ENCODE measurements at regions not wholly inside any gene's neighbourhood (a gene's known extent, or its start where the extent isn't known, plus 50 kb on each side); places are given as distances from the start of the nearest gene placed in this dataset.
"Not testable (repeated sequence)": the region's sequence is repeated elsewhere in the genome, so short reads cannot be mapped to it uniquely, and the experiment has no call there.

DNA sequence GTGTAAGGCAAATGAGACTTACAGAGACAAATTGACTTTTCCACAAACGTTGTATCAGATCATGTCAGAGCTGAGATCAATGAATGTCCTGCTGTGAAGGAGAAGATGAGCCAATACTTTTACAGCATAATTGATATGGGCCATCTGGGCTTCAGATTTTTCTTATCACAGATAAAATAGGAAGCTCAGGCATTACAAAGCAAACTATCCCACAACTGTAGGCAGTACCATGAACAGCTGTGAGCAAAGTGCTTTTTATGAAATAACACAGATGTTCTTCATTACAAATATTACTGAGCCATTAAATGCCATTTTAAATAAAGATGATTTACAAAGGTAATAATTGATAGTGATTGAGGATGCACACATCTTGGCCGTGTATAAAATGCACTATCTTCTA is 852.3 kb downstream of the OTOL1 start:
- no peak for FAIRE-seq

DNA sequence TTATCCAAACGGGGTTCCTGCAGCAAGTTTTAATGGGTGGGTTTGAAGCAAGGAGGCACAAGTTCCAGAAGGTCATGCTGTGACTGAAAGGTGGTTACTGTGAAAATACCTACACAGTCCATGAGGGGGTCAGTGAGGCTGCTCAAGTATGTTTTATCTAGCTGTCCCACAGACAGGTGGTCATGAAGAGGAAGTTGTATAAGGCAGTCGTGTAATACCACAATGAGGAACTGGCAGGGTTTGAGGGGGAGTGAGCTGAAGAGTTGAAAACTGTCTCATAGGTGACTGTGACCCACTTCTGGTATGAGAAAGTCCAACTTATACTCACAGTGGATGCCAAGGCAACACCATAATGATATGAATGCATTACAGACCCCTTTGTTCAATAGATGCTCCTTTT is 856.8 kb downstream of the OTOL1 start:
- FAIRE-seq, result no peak

DNA sequence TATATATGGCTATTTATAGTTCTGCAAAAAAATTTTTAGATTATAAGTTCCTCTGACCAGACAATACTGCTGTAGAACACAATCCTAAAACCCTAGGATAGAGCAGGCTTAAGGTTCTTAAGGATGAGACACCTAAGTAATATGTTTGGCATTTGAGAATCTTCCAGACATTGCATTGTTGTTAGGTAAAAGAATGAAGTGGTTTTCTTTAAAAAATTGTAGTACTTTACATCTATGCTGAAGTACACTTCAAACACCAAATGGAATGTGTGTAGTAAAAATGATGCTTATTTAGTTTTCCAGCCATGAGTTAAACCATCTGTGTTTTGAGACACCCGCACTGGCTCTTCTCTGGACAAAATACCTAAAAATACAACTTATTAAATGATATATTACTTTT is 857.7 kb downstream of the OTOL1 start:
- no peak for FAIRE-seq

GRCh38 chr3:162365066-162365719 is 868.6 kb downstream of the OTOL1 start:
- no peak for FAIRE-seq

GRCh38 chr3:162366166-162366766 is 869.7 kb downstream of the OTOL1 start:
- FAIRE-seq, result no peak

DNA sequence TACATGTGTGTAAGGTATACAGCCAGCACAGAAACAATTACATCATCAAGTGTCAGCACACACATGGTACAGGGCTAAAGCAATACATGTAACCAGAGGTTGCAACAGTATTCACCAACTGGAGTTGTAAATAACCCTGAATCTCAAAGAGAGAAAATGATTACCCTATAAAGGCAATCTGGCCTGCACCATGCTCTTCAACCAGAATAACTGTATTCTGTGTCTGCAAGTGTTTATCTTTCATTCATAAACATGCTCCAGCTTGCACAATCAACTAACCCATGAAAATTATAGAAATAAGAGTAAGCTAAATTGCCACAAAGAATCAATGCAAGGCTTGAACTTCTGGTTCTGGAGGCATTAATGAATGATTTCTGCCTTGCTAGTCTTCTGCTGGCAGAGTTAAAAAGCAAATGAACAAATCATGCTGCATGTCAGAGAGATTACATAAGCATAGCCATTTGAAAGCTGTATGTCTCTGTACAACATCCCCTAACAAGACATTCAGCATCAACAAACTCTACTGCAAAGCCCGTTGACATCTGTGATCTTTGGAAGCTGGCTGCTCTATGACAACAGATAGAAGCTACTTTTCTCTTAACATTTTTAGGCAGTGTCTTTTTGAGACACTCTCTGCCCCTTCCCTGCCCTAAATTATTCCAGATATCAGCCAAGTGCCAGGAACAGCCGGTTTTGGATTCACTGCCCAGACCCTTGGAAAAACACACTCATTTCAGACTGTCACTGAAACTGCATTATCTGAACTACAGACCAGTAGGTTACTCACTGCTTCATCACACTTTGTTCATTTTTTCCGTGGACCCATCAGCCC is 871.0 kb downstream of the OTOL1 start:
- no peak for FAIRE-seq

DNA sequence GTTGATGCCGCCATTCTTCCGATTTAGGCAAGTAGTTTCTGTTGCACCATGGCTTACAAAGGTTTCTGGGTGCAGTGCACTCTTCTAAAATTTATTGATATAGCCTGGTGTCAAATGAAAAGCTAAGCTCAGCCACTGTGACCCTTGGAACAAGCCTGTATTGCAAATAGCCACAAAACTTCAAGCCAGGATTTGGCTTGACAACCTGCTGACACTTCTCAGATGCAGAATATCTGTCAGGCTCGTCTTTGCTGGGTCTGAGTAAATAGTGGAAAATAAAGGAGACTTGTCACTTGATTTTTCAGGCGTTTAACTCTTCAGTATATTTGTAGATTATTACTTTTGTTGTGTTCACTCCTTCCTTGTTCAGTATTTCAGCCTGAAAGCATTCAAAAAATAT is 871.8 kb downstream of the OTOL1 start:
- no peak for FAIRE-seq

DNA sequence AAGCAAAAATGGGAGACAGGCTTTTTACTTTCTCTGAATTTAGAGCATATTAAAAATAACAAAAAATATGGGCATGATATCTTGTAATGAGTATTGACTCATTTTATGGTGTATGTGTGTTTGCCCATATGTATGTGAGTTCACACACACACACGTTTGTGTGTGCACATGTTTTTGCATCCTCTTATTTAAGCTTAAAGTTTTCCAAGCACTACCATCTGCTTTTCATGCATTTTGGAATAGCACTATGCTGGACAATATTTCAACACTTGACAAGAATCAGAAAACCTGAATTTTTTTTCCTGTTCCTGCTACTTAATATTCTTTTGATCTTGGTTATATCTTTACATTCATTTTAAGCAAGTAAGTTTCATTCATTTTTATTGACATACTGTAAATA is 872.7 kb downstream of the OTOL1 start:
- FAIRE-seq, result no peak

GRCh38 chr3:162370141-162370540 is 873.5 kb downstream of the OTOL1 start:
- no peak for FAIRE-seq

GRCh38 chr3:162376761-162377160 is 880.2 kb downstream of the OTOL1 start:
- no peak for FAIRE-seq

- no peak for FAIRE-seq
Measured at GRCh38 chr3:162377608-162378007, 881.0 kb downstream of the OTOL1 start.

DNA sequence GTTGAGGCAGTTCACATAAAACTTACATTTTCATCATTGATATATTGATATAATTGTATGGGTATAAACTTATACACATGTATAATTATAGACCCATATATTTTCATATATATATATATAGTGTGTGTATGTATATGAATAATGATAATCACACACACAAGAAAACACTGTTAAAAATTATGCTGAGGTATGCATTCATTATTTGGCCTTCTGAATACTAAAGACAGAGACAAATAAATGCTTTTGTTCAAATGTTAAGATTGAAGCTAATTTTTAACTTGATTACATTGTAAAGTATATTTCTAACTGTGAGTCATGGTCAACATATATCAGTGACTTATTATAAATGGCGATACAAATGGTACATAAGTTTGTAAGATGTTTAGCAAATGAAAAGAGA is 888.8 kb downstream of the OTOL1 start:
- FAIRE-seq, result no peak

DNA sequence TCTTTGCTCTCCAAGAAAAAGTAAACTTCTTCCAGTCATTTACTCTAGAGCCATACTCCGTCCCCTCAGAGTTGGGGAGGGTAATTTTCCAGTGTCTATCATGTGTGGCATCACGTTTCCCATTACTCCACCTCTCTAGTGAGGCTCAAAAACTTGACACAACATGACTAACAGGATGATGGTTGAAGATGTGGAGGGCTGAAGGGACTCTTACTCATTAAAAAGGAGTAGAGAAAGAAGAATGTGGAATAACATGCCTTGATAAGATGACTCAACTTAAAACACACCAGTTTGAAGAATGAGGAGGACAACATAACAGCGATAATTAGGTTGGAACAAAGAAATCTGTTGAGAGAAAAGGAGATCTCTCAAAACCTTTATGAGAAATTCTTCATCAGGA is 894.3 kb downstream of the OTOL1 start:
- FAIRE-seq, result no peak

DNA sequence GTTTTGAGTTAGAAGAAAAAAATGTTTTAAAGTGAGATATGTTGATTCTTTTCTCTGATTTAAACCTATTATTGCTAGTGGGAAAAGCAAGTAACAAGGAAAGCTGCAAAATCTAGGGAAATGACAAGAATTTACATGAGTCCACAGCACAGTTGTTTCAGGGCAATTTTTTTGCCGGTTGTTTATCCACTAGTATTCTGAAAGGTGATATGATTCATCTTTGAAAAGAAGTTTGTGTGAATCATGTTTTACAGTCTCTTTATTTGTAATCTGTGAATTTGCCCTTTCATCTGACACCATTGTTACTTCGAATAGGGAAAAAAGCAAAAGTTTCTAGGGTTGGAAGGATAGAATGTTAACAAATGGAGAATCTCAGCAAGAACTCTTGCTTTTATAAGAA is 894.7 kb downstream of the OTOL1 start:
- no peak for FAIRE-seq

DNA sequence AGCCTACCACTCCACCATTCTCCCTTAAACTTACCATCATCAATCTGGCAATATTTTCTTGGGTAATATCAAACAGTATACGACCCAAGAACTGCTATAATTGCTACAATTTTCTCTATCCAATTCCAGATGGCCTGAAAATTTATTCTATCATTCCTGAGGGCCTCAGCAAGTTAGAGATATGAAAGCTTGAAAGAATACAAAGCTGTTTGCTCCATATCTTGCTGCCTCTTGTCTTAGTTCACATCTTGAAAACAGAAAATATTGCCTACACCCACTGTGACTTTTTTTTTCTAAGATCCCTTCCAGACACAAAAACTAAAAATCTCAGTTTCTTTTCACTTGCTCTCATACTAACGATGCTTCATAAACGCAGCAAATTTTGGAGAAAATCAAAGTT is 898.9 kb downstream of the OTOL1 start:
- FAIRE-seq, result no peak

DNA sequence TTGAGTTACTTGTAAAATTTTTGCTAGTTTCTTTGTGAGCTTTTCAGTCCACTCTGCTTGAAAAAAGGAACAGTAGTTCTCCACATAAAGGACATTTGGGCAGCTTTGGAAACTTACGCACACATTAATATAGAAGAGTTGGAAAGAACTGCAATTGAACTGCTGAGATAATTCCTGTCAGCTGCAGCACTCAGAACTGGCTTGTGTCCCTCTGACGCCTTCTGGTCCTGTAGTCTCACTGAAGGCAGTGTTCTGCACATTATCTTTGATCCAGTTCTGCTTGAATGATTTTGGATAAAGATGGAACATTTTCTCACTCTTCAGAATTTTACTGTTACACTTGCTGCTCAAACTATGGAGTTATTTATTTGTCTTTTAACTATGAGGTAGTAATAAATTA is 901.9 kb downstream of the OTOL1 start:
- no peak for FAIRE-seq

- no peak for FAIRE-seq
Measured at GRCh38 chr3:162400697-162401096, 904.1 kb downstream of the OTOL1 start.

GRCh38 chr3:162411556-162411955 is 914.9 kb downstream of the OTOL1 start:
- FAIRE-seq, result not testable (repeated sequence)

GRCh38 chr3:162421721-162422120 is 925.1 kb downstream of the OTOL1 start:
- FAIRE-seq, result no peak

DNA sequence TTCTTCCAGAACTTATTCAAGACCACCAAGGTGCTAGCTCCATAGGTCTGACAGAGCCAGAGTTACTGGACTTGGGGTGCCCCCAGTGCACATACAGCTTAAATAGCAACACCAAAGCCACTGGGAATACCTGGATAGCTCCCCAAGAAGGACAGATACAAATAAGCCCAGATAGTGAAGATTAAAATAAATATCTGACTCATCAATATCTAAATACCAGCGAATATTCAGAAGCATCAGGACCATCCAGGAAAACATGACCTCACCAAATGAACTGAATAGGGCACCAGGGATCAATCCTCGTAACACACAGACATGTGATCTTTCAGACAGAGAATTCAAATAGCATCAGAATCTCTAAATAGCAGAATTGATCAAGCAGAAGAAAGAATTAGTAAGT is 931.6 kb downstream of the OTOL1 start:
- no peak for FAIRE-seq

- no peak for FAIRE-seq
Measured at GRCh38 chr3:162435750-162436149, 939.1 kb downstream of the OTOL1 start.

- FAIRE-seq, result no peak
Measured at GRCh38 chr3:162436826-162437225, 940.2 kb downstream of the OTOL1 start.

- FAIRE-seq, result no peak
Measured at GRCh38 chr3:162437480-162437879, 940.9 kb downstream of the OTOL1 start.

DNA sequence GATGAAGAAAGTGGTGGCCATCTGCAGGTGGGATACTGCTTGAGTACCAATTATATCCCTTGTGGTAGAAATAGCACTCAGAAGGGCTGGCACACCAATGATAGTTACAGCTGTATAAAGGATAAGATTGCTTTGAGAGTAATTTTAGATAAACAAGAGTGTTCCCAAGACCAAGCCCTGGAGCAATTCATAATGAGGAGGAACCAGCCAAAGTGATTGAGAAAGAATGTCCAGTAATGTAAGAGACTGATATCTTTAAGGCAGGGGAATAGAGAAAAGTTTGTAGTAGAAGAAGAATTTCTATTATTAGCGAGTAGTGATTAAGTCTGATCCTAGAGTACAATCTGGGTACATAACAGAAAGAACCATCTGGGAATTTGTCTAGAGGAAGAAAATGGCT is 945.1 kb downstream of the OTOL1 start:
- no peak for FAIRE-seq
